GM10266 (cell line): ENCODE measurements at regions not wholly inside any gene's neighbourhood (a gene's known extent, or its start where the extent isn't known, plus 50 kb on each side); places are given as distances from the start of the nearest gene placed in this dataset.
"Not testable (repeated sequence)": the region's sequence is repeated elsewhere in the genome, so short reads cannot be mapped to it uniquely, and the experiment has no call there.

ENCODE experiments used
- DNase-seq: peaks from one replicate; pipeline ENCODE4 v3.0.0; 2012; ENCODE audit errors: extremely low spot score
- CTCF ChIP-seq: IDR thresholded peaks from 2 replicates; pipeline ENCODE4 v1.5.1; 2012; ENCODE audit warnings: mild to moderate bottlenecking, low read depth; ENCODE audit not compliant: control insufficient read depth, insufficient read depth; ENCODE audit errors: missing control alignments

GRCh38 chr7:34222722-34223121, 317.4 kb downstream of the BMPER start:
- no peak for TF ChIP-seq CTCF
- DNase-seq = no peak

- no peak for TF ChIP-seq CTCF
- DNase-seq = no peak
Measured at GRCh38 chr7:34224281-34224680, 318.9 kb downstream of the BMPER start.

GRCh38 chr7:34225193-34225592, 319.9 kb downstream of the BMPER start:
- DNase-seq = no peak
- TF ChIP-seq CTCF = no peak

GRCh38 chr7:34227525-34227924, 322.2 kb downstream of the BMPER start:
- TF ChIP-seq CTCF = no peak
- DNase-seq = no peak

- DNase-seq = not testable (repeated sequence)
Measured at GRCh38 chr7:34235101-34235500, 329.8 kb downstream of the BMPER start.

GRCh38 chr7:34236057-34236456, 330.7 kb downstream of the BMPER start:
- TF ChIP-seq CTCF = no peak
- DNase-seq = no peak

GRCh38 chr7:34236839-34237492, 331.6 kb downstream of the BMPER start:
- no peak for DNase-seq
- no peak for TF ChIP-seq CTCF

- no peak for TF ChIP-seq CTCF
Measured at GRCh38 chr7:34237493-34237849, 332.1 kb downstream of the BMPER start.

More at GRCh38 chr7:34237493-34237849, 332.1 kb downstream of the BMPER start:
- DNase-seq = no peak
